Stimulated activated naive CD4-positive, alpha-beta T cell (primary cell): ENCODE measurements at regions not wholly inside any gene's neighbourhood (a gene's known extent, or its start where the extent isn't known, plus 50 kb on each side); places are given as distances from the start of the nearest gene placed in this dataset.

Experiments used
- DNase-seq, 6 experiments: peaks; one replicate each; lab custom pipeline; 2025; lab: John Stamatoyannopoulos, UW

GRCh38 chr19:30309176-30309575 is 63.0 kb upstream of the ZNF536 start:
- DNase-seq, result no peak

- no peak for DNase-seq
Observed at GRCh38 chr19:30309905-30310601, 62.1 kb upstream of the ZNF536 start.

- no peak for DNase-seq
Observed at GRCh38 chr19:30310602-30311263, 61.5 kb upstream of the ZNF536 start.

GRCh38 chr19:30311911-30312310 is 60.3 kb upstream of the ZNF536 start:
- DNase-seq, result no peak

GRCh38 chr19:30312582-30313352 is 59.4 kb upstream of the ZNF536 start:
- no peak for DNase-seq

- DNase-seq, result no peak
Observed at GRCh38 chr19:30313353-30313750, 58.8 kb upstream of the ZNF536 start.

GRCh38 chr19:30314056-30314804 is 58.0 kb upstream of the ZNF536 start:
- no peak for DNase-seq

- no peak for DNase-seq
Observed at GRCh38 chr19:30314805-30315155, 57.4 kb upstream of the ZNF536 start.

- DNase-seq, result no peak
Observed at GRCh38 chr19:30315159-30315558, 57.0 kb upstream of the ZNF536 start.

GRCh38 chr19:30316000-30316491 is 56.1 kb upstream of the ZNF536 start:
- DNase-seq, result no peak

- no peak for DNase-seq
Observed at GRCh38 chr19:30316560-30317106, 55.6 kb upstream of the ZNF536 start.

- no peak for DNase-seq
Observed at GRCh38 chr19:30317403-30317802, 54.8 kb upstream of the ZNF536 start.

GRCh38 chr19:30318261-30318660 is 53.9 kb upstream of the ZNF536 start:
- DNase-seq, result no peak

- no peak for DNase-seq
Observed at GRCh38 chr19:30318936-30319335, 53.2 kb upstream of the ZNF536 start.

- no peak for DNase-seq
Observed at GRCh38 chr19:30319411-30319810, 52.8 kb upstream of the ZNF536 start.

GRCh38 chr19:30319876-30320275 is 52.3 kb upstream of the ZNF536 start:
- no peak for DNase-seq

GRCh38 chr19:30320466-30320865 is 51.7 kb upstream of the ZNF536 start:
- no peak for DNase-seq

GRCh38 chr19:30320916-30321315 is 51.3 kb upstream of the ZNF536 start:
- no peak for DNase-seq
